Activated CD4-positive, alpha-beta T cell treated with anti-CD3 and anti-CD28 coated beads, Interleukin-2, amount 50 U/mL, for 4 hours (primary cell): ENCODE measurements at regions not wholly inside any gene's neighbourhood (a gene's known extent, or its start where the extent isn't known, plus 50 kb on each side); places are given as distances from the start of the nearest gene placed in this dataset.

ENCODE experiments used
- DNase-seq, 2 experiments: peaks; one replicate each; pipeline ENCODE4 v3.0.0-alpha.2; 2020

DNA sequence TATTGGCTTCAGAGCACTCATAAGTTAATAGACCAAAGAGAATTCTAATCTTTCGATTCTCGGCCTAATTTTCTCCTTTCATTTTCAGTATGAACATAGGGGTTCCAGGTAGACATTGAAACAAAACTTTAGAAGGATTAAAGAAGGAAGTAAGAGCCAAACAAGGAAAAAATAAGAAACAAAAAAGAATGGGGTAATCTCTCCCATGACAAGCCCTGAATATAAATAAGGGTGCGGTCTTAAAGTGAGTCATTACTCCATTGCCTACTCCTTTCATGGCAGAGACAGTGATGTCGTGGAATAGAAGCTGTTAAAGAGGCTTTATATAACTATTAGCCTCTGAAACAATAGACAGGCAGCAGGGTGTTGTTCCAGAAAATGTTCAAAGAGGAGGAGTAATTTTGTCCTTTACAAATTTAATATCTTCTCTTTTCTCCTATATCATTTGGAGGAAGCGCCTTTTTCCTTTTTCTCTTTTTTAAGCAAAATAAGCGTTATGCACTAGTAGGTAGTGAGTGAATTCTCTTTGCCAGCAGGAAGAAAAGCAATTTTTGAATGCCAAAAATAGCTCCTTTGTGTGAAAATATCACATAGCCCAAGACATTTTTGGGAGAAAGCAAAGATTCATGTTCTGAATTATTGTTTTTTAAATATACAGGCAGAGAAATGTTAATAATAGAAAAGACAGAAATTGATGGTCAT is 607.9 kb upstream of the KCNMB2 start:
- DNase-seq = no peak

DNA sequence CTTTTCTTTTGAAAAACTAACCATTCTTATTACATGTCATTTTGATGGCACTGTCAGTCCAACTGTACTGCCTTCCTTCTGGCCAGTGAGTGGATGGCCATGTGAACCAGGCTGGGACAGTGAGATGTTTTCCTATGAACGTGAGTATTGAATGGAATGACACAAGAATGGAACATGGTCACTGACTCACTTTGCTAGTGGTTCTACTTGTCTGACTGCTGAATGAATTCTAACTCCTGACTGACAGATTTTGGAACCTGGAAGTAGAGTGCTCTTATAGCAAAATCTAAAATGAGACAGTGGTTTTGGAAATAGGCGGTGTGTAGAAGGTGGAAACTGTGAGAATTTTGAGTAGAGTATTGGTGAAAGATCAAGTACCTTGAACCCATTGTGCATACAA is 606.9 kb upstream of the KCNMB2 start:
- DNase-seq = no peak

GRCh38 chr3:177930771-177931170 is 605.5 kb upstream of the KCNMB2 start:
- DNase-seq = no peak

DNA sequence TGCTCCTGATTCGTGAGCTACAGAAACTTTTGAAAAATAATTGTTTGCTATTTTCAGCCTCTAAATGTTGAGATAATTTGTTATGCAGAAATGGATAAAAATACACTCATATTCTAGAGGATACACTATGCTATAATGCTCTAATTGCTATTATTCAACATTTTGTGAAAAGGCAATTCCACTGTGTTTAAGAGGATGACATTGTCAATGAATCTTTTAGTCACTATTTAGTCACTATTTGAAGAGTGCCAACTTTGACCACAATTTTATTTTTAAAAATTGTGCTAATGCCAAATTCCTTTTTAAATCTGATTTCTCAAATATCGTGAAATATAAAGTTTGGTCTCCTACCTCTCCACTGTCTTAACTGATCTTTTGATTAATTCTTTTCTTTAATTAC is 604.9 kb upstream of the KCNMB2 start:
- no peak for DNase-seq

GRCh38 chr3:177932346-177932745 is 603.9 kb upstream of the KCNMB2 start:
- no peak for DNase-seq

GRCh38 chr3:177932750-177933660 is 603.2 kb upstream of the KCNMB2 start:
- no peak for DNase-seq

- DNase-seq = no peak
Observed at GRCh38 chr3:177934001-177934891, 602.0 kb upstream of the KCNMB2 start.

- no peak for DNase-seq
Observed at GRCh38 chr3:177935047-177935446, 601.2 kb upstream of the KCNMB2 start.

- no peak for DNase-seq
Observed at GRCh38 chr3:177936721-177937120, 599.5 kb upstream of the KCNMB2 start.

DNA sequence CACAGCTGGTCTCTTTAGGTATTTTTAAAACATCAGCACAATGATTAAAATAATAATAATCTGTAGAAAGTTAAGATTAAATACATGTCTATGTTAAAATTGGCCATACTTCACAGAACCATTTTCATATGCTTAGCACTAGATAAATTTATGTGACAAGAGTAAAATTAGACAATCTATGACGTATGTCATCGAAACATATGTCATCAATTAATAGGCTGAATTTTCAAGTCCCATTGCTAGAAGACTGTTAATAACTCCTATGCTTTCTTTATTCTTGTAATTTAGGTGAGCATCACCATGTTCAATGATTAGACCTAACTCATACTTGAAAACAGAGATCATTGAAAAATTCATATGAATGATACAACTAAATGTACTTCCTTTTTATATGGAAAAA is 593.3 kb upstream of the KCNMB2 start:
- DNase-seq = no peak

DNA sequence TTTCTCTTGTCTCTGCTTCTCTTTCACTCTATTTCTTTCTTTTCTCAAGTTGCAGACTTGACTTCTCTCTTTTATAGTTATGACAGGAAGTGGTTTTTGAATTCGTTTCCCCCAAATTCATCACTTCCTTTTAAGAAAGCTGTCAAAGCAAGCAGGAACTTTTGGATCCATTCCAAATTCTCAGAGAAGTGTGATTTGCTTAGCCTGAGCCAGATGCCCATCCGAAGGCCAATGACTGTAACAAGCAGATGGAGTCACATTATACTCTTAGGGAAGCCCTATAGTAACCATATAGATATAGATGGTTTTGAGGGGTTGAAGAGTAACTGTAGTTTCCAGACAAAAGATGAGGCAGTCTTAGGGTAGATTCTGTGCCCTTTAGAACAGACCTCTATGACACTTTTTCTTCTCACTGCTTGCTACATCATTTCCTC is 592.0 kb upstream of the KCNMB2 start:
- DNase-seq = no peak

- DNase-seq = no peak
Observed at GRCh38 chr3:177946048-177946447, 590.2 kb upstream of the KCNMB2 start.

DNA sequence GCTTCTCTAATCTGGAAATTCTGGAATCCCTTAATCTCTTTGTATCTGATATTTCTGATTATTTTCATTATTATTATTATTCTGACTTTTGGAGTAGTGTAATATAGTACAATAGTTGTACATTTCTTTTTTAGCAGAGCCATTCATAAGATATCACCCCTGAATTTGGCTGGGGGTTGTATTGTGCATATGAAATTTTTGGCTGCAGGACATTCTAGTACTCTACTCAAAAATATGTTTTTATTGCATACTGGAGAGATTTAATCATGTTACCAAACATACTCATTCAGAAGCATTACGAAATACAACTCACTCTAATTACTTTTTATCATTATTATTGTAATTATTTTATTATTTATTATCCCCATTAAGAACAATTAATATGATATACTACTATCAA is 589.7 kb upstream of the KCNMB2 start:
- DNase-seq = no peak

GRCh38 chr3:177946936-177947335 is 589.3 kb upstream of the KCNMB2 start:
- no peak for DNase-seq

GRCh38 chr3:177947901-177948300 is 588.3 kb upstream of the KCNMB2 start:
- no peak for DNase-seq

DNA sequence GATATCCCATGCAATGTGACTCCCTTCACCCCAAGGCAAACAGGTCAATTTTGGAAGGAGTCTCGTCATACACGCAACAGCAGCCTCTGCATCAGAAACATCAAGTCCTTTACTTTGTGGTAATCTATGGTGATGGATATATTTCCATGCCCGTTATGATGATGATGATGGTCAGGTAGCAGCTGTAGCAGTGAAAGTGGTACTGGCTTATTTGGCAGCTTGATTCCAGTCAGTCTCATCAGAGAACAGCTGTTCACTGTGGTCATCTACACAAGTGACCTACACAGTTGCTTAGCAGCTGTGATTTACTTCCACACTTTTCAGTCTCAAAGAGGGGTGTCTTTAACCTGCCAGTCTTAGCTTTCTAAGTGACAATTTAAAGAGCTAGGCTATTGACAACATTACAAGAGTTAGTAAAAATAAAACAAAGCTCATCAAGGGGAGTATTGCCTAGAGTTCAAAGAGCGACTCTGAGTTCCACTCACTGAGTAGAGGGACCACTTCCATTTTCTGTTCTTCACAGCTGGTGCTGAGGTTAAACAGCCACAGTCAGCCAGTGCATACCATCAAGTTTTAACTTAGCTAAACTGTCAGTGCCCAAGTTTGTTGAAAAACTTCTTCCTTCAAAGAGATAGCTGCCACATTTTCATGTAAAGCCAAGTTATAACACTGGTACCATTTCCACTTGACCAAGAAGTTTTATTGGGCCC is 587.4 kb upstream of the KCNMB2 start:
- no peak for DNase-seq

GRCh38 chr3:177959188-177959587 is 577.0 kb upstream of the KCNMB2 start:
- DNase-seq = no peak

- no peak for DNase-seq
Observed at GRCh38 chr3:177960014-177960413, 576.2 kb upstream of the KCNMB2 start.

- DNase-seq = no peak
Observed at GRCh38 chr3:177960722-177961121, 575.5 kb upstream of the KCNMB2 start.

DNA sequence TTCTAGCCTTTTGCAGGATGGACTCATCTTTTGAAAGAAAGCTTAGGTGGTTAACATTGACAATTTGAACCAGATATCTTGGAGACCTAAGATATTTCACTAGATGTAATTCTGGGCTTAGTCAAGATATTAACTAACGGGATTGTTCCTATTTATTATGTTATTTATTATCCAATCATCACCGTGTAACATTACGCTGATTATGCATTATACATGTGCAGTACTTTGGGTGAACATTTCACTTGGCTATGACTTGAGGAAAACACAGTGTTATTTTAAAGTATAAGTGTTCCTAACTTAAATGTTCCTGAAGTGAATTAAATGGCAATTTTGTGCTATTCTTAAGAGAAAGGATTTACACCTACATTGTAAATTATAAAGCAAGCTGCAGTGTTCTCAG is 574.5 kb upstream of the KCNMB2 start:
- no peak for DNase-seq

DNA sequence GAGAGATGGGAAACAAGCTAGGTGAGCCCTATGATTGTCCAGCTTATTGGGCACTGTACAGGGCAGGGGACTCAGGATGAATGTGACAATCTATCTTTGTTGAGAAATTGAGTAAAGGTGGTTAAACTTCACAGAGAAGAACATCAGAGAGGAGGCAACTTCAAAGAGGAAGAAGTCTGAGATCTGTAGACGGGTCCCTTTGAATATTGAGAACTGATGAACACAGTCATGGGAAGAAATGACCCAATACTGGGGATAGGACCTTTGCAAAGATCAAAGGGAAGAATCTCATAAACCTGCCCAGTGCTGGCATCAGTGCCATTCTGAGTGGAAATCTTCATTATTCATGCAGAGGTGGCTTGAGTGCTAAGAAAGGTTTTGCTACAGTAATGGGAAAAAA is 569.7 kb upstream of the KCNMB2 start:
- no peak for DNase-seq

DNA sequence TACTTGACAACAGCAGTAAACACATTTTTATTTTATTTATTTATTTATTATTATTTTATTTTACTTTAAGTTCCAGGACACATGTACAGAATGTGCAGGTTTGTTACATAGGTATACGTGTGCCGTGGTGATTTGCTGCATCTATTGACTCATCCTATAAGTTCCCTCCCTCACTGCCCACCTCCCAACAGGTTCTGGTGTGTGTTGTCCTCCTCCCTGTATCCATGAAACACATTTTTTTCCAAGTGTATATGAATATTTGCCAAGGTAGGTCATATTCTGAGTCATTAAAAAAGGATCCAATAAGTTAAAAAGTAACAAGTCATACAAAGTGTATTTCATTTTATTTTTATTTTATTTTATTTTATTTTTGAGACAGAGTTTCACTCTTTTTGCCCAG is 567.3 kb upstream of the KCNMB2 start:
- DNase-seq = no peak
